ENCODE measurements at regions not wholly inside any gene's neighbourhood (a gene's known extent, or its start where the extent isn't known, plus 50 kb on each side); places are given as distances from the start of the nearest gene placed in this dataset.

DNA sequence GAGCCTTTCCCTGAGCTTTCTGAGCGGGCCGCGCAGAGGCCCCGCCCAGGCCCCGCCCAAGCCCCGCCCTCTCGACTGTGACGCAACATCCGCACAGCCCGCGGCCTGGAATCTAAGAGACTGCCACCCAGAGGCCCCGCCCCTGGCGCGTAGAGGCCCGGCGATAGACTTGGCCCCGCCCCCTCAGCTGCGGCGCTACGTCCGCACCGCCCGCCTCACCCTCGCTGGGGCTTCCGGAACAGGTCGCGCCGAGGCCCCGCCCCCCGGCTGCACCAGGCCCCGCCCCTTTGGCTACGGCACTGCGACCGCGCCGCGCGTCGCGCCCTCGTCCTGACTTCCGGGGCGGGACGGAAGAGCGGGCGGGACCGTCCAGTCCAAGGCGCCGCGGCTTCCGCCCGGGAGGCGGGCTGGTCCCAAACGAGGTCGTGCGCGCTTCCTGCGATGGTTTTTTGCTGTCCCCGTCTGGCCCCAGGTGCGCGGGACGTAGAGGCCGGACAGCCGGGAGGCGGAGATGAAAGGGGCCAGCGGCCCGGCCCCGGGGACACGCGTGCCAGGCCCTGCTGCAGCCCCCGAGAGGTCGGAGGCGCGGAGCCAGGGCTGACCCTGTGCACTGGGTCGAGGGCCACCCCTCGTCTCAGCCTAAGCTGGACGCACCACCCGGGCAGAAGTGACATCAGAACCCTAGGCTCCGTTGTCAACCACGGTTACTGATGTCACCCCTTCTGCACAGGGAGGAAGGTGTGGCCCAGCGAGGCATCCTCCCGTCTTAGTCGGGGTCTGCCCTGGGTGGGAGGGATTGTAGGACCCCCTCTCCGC is 59.0 kb upstream of the WNT7B start (continued):
- TF ChIP-seq USF1 (CRISPR knock-in tag; IDR thresholded peaks at IDR 0.05) (no peak), CREM (CRISPR knock-in tag; IDR thresholded peaks at IDR 0.05) (peak; percentile 94), ZNF281 (CRISPR knock-in tag; IDR thresholded peaks at IDR 0.05) (no peak), E2F1 (CRISPR knock-in tag; IDR thresholded peaks at IDR 0.05) (no peak), GABPB1 (CRISPR knock-in tag; IDR thresholded peaks at IDR 0.05) (peak; percentile 75), ARID4B (CRISPR knock-in tag; IDR thresholded peaks at IDR 0.05; ENCODE audit: borderline replicate concordance) (0 out of 2 replicates have a peak, but pooled peaks have one; percentile 71), NR1H2 (CRISPR knock-in tag; IDR thresholded peaks at IDR 0.05) (no peak), ZNF396 (CRISPR knock-in tag; IDR thresholded peaks at IDR 0.05; ENCODE audit: borderline replicate concordance) (no peak), NFYB (CRISPR knock-in tag; conservative IDR thresholded peaks at IDR 0.05; ENCODE audit: low read depth) (no peak), ZNF219 (CRISPR knock-in tag; IDR thresholded peaks at IDR 0.05; ENCODE audit: borderline replicate concordance) (no peak), TP53 (CRISPR knock-in tag; IDR thresholded peaks at IDR 0.05) (0 out of 2 replicates have a peak, but pooled peaks have one; percentile 51), SP1 (CRISPR knock-in tag; conservative IDR thresholded peaks at IDR 0.05) (peak; percentile 99), CREB1 (CRISPR knock-in tag; IDR thresholded peaks at IDR 0.05) (no peak), HMGXB4 (CRISPR knock-in tag; IDR thresholded peaks at IDR 0.05) (0 out of 2 replicates have a peak, but pooled peaks have one; percentile 42)
- TF ChIP-seq, protein P1, sequence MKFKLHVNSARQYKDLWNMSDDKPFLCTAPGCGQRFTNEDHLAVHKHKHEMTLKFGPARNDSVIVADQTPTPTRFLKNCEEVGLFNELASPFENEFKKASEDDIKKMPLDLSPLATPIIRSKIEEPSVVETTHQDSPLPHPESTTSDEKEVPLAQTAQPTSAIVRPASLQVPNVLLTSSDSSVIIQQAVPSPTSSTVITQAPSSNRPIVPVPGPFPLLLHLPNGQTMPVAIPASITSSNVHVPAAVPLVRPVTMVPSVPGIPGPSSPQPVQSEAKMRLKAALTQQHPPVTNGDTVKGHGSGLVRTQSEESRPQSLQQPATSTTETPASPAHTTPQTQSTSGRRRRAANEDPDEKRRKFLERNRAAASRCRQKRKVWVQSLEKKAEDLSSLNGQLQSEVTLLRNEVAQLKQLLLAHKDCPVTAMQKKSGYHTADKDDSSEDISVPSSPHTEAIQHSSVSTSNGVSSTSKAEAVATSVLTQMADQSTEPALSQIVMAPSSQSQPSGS (CRISPR knock-in tag; IDR thresholded peaks at IDR 0.05; ENCODE audit: borderline replicate concordance, low read depth) = no peak
- TF ChIP-seq, protein P2, sequence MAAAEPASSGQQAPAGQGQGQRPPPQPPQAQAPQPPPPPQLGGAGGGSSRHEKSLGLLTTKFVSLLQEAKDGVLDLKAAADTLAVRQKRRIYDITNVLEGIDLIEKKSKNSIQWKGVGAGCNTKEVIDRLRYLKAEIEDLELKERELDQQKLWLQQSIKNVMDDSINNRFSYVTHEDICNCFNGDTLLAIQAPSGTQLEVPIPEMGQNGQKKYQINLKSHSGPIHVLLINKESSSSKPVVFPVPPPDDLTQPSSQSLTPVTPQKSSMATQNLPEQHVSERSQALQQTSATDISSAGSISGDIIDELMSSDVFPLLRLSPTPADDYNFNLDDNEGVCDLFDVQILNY (CRISPR knock-in tag; IDR thresholded peaks at IDR 0.05) = peak; percentile 68; the same call in 1 of the 2 replicates
- TF ChIP-seq, protein P3, sequence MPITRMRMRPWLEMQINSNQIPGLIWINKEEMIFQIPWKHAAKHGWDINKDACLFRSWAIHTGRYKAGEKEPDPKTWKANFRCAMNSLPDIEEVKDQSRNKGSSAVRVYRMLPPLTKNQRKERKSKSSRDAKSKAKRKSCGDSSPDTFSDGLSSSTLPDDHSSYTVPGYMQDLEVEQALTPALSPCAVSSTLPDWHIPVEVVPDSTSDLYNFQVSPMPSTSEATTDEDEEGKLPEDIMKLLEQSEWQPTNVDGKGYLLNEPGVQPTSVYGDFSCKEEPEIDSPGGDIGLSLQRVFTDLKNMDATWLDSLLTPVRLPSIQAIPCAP (CRISPR knock-in tag; IDR thresholded peaks at IDR 0.05) = no peak
- TF ChIP-seq, protein P4, sequence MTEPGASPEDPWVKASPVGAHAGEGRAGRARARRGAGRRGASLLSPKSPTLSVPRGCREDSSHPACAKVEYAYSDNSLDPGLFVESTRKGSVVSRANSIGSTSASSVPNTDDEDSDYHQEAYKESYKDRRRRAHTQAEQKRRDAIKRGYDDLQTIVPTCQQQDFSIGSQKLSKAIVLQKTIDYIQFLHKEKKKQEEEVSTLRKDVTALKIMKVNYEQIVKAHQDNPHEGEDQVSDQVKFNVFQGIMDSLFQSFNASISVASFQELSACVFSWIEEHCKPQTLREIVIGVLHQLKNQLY (CRISPR knock-in tag; IDR thresholded peaks at IDR 0.05) = 0 out of 2 replicates have a peak, but pooled peaks have one; percentile 13
